ENCODE measurements at regions not wholly inside any gene's neighbourhood (a gene's known extent, or its start where the extent isn't known, plus 50 kb on each side); places are given as distances from the start of the nearest gene placed in this dataset.

- H3K4me3 ChIP-seq (replicated peaks; ENCODE audit: low read depth, low read length), result no peak overlapping the region
- DNase-seq (ENCODE audit: low read depth), result no peak
- TF ChIP-seq CTCF (IDR thresholded peaks at IDR 0.05; ENCODE audit: low read length, missing control alignments), result no peak
These were observed 193.0 kb upstream of the RPS6KA3 start for GRCh38 chrX:20459410-20460350.

- H3K4me3 ChIP-seq (replicated peaks; ENCODE audit: low read depth, low read length), result no peak overlapping the region
- no peak for DNase-seq (ENCODE audit: low read depth)
- no peak for TF ChIP-seq CTCF (IDR thresholded peaks at IDR 0.05; ENCODE audit: low read length, missing control alignments)
These were observed 190.3 kb upstream of the RPS6KA3 start for GRCh38 chrX:20456971-20457370.

GRCh38 chrX:20455001-20455400 is 188.3 kb upstream of the RPS6KA3 start:
- DNase-seq (ENCODE audit: low read depth), result no peak
- TF ChIP-seq CTCF (IDR thresholded peaks at IDR 0.05; ENCODE audit: low read length, missing control alignments), result no peak
- H3K4me3 ChIP-seq (replicated peaks; ENCODE audit: low read depth, low read length), result no peak overlapping the region

GRCh38 chrX:20454117-20454516 is 187.4 kb upstream of the RPS6KA3 start:
- peak; percentile 3 for DNase-seq (ENCODE audit: low read depth)
- TF ChIP-seq CTCF (IDR thresholded peaks at IDR 0.05; ENCODE audit: low read length, missing control alignments), result no peak
- H3K4me3 ChIP-seq (replicated peaks; ENCODE audit: low read depth, low read length), result no peak overlapping the region

- TF ChIP-seq CTCF (IDR thresholded peaks at IDR 0.05; ENCODE audit: low read length, missing control alignments), result no peak
- H3K4me3 ChIP-seq (replicated peaks; ENCODE audit: low read depth, low read length), result no peak overlapping the region
- DNase-seq (ENCODE audit: low read depth), result no peak
These were observed 185.8 kb upstream of the RPS6KA3 start for GRCh38 chrX:20452487-20452886.

GRCh38 chrX:20451929-20452328 is 185.2 kb upstream of the RPS6KA3 start:
- H3K4me3 ChIP-seq (replicated peaks; ENCODE audit: low read depth, low read length), result no peak overlapping the region
- no peak for DNase-seq (ENCODE audit: low read depth)
- no peak for TF ChIP-seq CTCF (IDR thresholded peaks at IDR 0.05; ENCODE audit: low read length, missing control alignments)

- no peak for TF ChIP-seq CTCF (IDR thresholded peaks at IDR 0.05; ENCODE audit: low read length, missing control alignments)
These were observed 178.4 kb upstream of the RPS6KA3 start for GRCh38 chrX:20445109-20445508.

More at GRCh38 chrX:20445109-20445508, 178.4 kb upstream of the RPS6KA3 start:
- DNase-seq (ENCODE audit: low read depth), result no peak
- H3K4me3 ChIP-seq (replicated peaks; ENCODE audit: low read depth, low read length), result no peak overlapping the region
